ENCODE measurements at regions not wholly inside any gene's neighbourhood (a gene's known extent, or its start where the extent isn't known, plus 50 kb on each side); places are given as distances from the start of the nearest gene placed in this dataset.

GRCh38 chr6:94150886-94151285 is 731.5 kb upstream of the EPHA7 start:
- no peak for TF ChIP-seq TEAD4 (IDR thresholded peaks at IDR 0.05)
- no peak for TF ChIP-seq CEBPB (IDR thresholded peaks at IDR 0.05)
- no peak for TF ChIP-seq TAF1 (IDR thresholded peaks at IDR 0.05; ENCODE audit: low read depth)
- TF ChIP-seq YY1 (IDR thresholded peaks at IDR 0.05; ENCODE audit: low read depth): no peak
- TF ChIP-seq EGR1 (IDR thresholded peaks at IDR 0.05): no peak
